ENCODE measurements at regions not wholly inside any gene's neighbourhood (a gene's known extent, or its start where the extent isn't known, plus 50 kb on each side); places are given as distances from the start of the nearest gene placed in this dataset.

DNA sequence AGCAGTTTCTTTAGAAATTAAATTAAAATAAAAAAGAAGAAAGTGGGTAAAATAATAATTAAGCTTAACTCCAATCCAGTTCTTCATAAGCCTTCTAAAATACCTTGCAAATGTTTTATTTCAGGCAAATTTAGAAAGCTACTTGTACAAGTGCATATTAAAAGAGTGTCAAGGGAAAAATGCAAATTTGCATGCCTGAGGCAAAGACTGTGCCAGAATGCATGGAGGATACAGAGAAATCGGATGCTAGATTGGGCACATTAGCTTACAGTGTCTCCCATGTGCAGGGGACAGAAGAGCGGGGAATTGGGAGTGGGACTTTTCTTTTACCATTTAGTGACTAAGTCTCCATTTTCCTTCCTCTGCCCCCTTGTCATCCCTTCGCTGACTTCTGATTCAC lies 173.0 kb upstream of the NWD2 start:
- no peak for DNase-seq (ENCODE audit: low spot score)

DNA sequence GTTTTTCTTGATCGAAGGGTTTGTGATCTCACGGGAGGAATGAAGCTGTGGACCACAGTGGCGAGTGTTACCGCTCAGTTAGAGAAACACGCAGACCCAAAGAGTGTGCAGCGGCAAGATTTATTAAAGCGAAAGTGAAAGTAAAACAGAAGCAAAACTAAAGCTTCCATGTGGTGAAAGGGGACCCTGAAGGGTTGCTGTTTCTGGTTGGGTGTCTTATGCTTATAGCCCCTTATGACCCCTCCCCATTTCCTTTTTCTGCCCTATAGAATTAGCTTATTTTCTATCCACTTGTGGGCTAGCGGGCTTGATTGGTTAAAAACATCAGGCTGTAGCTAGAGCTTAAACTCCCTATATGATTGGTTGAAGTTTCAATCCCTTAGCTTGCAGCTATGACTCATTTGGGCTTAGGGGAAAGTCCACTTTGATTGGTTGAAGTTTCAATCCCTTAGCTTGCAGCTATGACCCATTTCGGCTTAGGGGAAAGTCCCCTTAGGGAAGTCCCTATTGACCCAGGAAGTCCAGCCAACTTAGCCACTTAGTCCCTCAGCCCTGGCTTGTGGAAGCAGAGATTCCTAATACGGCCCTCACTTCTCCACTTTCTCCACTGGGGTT lies 171.2 kb upstream of the NWD2 start:
- DNase-seq (ENCODE audit: low spot score) = no peak

DNA sequence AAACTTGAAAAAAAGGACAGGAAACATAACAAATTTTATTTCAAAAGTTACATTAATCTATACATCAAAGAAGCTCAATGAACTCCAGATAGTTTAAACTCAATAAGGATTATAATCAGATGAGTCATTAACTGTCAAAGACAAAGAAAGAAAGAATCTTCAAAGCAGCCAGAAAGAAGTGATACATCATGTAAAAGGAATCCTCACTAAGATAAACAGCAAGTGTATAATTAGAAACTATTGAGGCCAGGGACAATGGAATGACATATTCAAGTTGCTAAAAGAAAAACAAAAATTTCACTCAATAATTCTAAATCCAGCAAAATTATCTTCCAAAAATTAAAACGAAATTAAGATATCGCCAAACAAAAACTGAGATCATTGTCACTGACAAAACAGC lies 161.6 kb upstream of the NWD2 start:
- DNase-seq (ENCODE audit: low spot score) = no peak

DNA sequence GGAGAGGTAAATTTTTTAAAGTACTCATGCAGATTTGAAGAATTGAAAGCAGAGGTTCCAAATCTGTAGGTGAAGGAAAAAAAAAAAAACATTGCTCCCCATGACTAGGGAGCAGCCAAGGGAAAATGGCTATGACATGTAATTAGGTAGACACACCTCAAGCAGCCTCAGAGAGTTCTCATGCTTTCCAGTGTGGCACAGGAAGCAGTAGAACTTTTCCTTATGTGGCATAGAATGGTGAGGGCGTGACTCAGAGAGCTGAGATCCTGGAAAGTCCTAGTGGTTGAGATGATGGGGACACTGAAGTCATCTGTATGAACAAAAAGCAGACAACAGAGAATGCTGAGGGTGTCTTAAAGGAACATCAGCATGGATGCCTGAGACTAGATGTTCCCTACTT lies 148.6 kb upstream of the NWD2 start:
- no peak for DNase-seq (ENCODE audit: low spot score)

DNA sequence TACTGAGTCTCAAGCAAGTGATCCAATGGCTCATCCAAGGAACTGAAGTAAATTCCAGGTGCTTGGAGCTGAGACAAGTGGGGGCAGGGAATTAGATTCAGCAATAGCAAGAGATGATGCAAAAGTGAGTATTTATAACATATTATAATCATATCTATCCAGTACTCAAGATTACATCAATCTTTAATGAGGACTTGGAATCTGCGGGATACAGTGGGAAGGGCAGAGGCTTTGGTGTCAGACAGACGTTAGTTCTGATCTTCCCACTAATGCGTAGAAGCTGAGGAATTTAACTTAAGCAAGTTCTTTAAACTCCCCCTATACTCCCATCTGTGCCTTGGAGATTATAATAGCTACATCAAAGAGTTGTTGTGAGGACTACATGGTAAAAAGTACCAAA lies 143.4 kb upstream of the NWD2 start:
- DNase-seq (ENCODE audit: low spot score) = no peak

DNA sequence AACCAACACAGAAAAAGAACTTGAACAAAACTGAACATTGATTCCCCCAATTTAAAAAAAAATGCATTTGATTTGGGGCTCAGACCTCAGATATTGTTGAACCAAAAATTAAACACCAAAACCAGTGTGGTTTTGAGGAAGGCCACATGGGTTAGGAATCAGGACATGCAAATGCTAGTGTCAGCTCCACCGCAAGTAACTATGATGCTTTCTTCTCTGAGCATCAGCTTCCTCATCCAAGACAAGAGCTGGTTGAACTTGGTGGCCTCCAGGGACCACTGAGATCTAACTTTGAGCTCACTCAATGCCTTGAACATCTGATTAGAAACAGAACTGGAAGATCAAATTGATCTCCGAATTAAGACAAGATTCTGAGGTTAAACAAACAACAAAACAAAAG lies 142.9 kb upstream of the NWD2 start:
- DNase-seq (ENCODE audit: low spot score) = no peak

DNA sequence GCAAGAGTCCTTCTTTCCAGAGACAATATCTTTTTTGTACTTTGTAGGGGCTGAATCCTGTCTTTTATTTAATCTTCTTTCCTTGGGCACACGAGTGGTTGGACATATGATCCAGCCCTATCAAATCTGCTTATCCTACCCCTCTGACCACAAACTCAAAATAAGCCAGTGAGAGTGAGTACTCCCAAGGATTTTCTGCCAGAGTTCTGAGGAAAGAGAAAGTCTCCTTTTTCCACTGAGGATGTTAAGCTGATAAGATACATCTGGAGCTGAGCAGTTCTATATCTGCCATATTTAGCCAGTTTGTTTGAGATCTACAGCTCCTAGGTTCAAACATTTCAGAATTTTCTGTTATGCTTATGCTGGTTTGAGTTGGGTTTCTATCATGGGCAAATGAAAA lies 134.8 kb upstream of the NWD2 start:
- no peak for DNase-seq (ENCODE audit: low spot score)

DNA sequence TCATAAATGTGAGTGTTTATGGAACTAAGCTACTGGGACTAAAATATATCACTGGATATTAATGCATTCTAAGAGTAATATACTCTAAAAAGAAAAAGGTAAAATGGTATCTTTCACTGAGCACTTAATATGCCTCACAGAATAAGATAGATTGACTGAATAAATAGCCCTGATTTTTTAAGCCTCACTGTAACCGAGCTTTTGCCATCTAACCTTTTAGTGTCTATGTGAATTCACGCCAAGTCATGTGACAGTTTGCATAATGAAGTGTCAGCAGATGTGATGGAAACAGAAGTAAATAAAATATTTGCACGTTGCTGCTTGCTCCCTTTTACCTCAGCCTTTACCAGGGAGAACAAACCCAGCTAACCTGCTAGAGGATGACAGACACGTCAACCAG lies 119.7 kb upstream of the NWD2 start:
- no peak for DNase-seq (ENCODE audit: low spot score)

DNA sequence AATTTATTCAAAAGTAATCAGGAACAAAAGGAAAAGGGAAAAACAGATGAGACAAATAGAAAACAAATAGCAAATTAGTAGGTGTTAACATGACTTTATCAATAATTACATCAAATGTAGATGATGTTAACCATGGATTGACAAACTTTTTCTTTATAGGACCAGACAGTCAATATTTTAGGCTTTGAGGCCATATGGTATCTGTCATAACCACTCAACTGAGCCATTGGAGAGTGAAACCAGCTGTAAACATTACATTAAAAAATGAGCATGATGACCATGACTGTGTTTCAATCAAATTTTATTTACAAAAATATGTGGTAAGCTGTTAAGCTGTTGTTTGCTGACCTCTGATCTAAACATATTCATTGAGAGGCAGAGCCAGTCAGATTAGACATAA lies 118.5 kb upstream of the NWD2 start:
- DNase-seq (ENCODE audit: low spot score) = no peak

DNA sequence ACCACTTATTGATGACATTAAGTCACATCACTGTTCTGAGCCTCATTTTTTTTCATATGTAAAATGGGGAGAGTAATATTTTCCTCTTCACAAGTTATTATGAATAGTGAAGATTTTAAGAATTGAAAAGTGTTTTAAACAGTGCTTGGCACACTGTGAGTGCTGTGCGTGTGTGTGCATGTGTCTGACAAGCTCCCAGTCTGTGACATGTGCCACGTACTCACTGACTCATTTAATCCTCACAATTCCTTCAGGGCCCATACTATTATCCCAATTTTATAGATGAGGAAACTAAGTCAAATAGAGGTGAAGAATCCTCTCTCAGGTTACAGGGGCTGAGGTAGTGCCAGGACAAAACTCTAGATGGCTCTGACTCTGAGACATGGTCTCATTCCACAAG lies 114.1 kb upstream of the NWD2 start:
- DNase-seq (ENCODE audit: low spot score) = no peak

DNA sequence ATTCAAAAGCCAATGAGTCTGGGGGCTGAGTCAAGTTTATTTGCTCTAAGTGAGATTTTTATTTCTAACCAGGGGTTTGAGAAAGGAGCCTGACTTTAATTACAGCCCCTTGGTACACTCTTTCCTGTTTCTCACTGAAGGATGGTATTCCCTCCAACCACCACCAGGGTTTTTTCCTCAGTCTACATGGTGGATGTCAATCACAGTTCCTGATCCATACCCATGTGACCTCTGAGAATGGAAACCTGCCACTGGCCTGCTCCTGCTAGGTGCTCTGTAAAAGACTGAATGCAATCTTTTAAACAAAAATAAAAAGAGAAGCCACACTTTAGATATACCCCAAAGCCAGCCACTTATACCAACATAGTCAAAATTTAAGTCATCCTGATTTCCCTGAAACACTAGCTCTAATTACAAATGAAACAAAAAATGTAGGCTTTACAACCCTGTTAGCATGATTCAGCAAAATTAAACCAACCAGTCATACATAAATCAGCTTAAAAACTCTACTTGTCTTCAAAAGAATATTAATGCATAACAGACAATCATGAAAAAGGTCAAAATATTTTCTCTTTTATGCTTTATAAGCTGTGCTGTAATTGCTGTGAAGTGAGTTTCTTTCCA lies 112.1 kb upstream of the NWD2 start:
- DNase-seq (ENCODE audit: low spot score) = no peak

DNA sequence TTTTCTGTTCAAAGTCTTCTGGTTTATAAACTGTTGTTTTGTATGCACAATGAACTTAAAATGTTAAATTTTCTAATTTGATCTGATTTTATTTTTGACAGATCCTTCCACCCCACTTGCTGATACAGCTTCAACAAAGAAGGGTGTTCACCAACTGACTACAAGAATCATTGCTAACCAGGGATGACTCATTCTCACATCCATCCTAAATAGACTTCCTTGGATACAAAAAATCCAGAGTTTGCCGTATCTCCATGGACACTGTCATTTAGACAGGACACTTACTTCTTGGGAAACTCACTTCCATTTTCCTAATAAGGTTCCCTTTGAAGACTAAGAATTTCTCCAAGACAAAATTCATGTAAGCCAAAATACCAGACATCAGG lies 111.6 kb upstream of the NWD2 start:
- no peak for DNase-seq (ENCODE audit: low spot score)

DNA sequence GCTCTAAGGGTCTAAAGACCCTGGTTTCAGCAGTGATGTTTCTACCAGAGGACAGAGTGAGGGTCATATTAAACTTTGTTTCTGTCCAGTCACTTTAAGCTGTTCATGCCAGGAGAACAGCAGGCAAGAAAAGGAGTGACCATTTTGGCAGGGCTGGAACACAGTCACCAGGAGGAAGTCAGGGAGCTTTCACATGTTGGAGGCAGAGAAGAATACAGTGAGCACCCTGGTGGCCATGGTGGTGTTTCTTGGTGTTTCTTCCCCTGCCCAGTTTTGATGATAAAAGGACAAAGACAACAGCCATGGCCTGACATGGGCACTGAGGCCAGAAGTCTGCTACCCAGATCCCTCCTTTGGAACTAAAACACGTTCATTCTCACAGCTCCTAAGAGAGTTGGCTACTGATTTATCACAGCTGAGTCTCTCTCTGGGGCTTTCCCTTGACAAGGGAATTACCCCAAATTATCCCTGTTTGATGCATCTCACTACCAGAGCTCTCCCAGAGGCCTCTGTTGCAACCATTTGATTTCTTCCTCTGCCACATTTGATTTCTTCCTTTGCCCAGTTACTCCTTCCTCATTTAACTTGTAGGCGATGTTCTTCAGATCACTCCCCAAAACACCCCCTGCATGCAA lies 106.4 kb upstream of the NWD2 start:
- no peak for DNase-seq (ENCODE audit: low spot score)

DNA sequence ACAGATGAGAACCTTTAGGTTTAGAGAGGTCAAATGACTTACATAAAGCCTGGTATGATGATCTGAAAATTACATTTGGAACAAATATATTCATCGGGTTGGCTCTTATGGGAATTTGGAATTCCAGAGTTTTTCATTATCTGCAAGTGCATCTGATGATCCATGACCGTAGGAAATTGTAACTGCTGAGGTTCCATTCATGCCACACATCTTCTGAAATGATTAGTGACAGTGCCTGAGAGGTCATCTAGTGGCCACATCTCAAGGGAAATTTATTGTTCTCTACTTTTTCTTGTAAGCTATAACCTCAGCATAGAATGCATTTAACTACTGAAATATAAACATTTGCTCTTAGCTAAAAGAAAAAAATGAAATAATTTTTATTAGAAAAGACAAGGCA lies 105.8 kb upstream of the NWD2 start:
- DNase-seq (ENCODE audit: low spot score) = no peak

DNA sequence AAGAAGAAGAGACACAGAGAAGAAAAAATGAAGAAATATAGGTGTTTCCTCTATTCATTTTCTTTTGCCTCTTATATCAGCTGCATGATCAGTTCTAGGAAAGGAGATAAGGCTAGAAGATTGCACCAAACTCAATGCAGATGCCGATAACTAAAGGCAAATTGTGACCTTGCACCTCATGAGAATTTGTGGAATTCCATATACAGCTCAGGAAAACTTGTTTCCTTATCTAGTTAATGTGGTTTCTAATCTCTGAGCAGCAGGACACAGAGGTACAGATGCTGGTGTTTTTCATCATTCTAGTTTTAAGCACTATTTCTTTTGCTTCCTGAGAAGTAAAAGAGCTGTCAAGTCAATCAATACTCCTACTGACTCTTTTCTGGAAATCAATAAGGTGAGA lies 104.6 kb upstream of the NWD2 start:
- no peak for DNase-seq (ENCODE audit: low spot score)

DNA sequence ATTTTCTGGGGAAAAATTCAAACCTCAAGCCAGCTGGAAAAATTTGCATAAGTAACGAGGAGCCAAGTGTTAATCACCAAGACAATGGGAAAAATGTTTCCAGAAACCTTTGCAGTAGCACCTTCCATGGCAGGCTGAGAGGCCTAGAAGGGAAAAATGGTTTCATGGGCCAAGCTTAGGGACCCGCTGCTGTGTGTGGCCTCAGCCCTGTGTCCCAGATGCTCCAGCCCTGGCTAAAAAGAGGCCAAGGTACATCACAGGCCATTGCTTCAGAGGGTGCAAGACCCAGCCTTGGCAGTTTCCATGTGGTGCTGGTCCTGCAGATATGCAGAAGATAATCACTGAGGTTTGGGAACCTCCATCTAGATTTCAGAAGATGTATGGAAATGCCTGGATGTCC lies 98.3 kb upstream of the NWD2 start:
- DNase-seq (ENCODE audit: low spot score) = no peak

DNA sequence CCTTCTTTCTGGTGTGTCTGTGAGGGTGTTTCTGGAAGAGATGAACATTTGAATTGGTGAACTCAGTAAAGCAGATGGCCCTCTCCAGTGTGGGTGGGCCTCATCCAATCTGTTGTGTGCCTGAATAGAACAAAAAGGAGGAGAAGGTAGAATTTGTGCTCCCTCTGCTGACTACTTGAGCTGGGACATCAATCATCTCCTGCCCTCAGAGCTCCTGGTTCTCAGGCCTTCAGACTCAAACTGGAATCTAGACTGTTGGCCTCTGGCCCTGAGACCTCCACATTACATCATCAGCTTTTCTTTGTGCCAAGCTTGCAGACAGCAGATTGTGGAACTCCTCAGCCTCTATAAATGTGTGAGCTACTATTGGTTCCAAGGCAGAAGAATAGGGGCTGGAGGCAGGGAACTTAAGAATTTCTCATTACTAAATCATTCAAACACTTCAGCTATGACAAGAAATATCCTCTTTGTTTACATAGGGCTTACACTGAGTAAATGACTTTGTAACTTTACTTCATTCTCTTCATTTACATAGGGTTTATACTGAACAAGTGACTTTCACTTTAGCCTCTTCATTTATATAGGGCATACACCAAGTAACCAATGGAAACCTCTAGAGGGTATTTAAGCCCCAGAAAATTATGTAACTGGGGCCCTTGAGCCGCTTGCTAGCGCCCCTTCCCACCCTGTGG lies 86.9 kb upstream of the NWD2 start:
- DNase-seq (ENCODE audit: low spot score) = no peak

DNA sequence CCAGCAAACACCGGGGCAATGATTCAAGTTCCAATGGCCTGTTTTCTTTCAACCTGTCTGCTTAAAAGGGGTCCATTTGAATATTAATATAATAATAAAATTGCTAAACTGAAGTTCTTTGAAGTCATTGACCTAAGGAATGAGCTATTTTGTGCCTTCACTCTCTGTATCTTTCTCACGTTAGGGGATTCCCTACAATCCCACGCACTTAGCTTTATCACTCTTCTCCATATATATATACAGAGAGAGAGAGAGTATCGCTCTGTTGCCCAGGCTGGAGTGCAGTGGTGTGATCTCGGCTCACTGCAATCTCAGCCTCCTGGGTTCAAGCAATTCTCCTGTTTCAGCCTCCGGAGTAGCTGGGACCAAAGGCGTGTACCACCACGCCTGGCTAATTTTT lies 83.9 kb upstream of the NWD2 start:
- no peak for DNase-seq (ENCODE audit: low spot score)

DNA sequence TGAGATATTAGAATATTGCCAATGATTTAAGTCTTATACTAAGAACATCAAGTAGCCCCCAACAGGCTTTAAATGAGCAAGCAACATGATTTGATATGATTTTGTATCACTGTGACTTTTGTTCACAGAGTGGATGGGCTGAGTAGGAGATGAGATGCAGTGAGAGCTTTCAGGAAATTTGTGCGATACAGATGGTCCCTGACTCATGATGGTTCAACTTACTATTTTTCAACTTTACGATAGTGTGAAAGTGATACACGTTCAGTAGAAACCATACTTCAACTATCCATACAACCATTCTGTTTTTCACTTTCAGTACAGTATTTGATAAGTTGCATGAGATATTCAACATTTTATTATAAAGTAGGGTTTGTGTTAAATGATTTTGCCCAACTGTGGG lies 78.7 kb upstream of the NWD2 start:
- no peak for DNase-seq (ENCODE audit: low spot score)

DNA sequence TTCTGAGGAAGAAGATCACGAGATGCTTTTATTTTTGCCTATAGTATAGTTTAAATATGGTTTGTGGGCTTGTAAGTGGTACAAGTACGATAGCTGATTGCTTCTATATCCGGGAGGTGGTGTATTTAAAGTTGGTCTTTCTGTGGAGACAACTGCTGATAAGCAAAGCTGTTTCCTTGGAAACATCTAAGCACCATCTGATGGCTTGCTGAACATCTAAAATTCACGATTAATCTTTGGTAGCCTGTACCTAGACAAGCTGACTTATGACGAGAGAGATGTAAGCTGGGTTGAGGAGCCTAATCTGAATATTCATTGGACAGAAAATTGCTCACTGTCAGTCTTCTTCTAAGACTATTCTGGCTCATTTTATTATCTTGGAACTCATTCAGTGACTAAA lies 74.6 kb upstream of the NWD2 start:
- no peak for DNase-seq (ENCODE audit: low spot score)

DNA sequence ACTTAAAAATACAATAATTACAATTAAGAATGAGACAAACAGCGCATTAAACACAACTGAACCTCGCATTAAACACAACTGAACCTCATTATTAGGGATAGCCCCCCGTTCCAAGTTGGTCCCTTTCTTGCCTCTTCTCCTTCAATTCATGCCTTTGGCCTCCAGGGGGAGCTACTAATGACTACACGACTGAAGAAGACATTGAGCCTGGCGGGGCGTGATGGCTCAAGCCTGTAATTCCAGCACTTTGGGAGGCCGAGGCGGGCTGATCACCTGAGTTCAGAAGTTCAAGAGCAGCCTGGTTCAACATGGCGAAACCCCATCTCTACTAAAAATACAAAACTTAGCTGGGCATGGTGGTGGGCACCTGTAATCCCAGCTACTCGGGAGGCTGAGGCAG lies 56.4 kb upstream of the NWD2 start:
- no peak for DNase-seq (ENCODE audit: low spot score)
